ENCODE measurements at regions not wholly inside any gene's neighbourhood (a gene's known extent, or its start where the extent isn't known, plus 50 kb on each side); places are given as distances from the start of the nearest gene placed in this dataset.
A peak's percentile ranks its signal among the peaks of the same experiment; 100 is the strongest.

GRCh38 chr13:36516225-36516624 is 83.9 kb downstream of the CCNA1 start:
- no peak for TF ChIP-seq CTCF (IDR thresholded peaks at IDR 0.05; ENCODE audit: unreplicated experiment in 3 of 3)
- Mint-ChIP-seq H3K36me3 (ENCODE audit: low read depth) (no peaks in the 10 kb centered on the region), H3K27me3 (ENCODE audit: low read depth) (peaks cover 7% of the 10 kb centered on the region), H3K9me3 (no peaks in the 10 kb centered on the region), H3K27ac (no peak overlapping the region), H3K4me1 (no peaks in the 10 kb centered on the region), H3K4me3 (no peak overlapping the region)

GRCh38 chr13:36518707-36519106 is 86.4 kb downstream of the CCNA1 start:
- H3K9me3 Mint-ChIP-seq = peaks cover 3% of the 10 kb centered on the region
- no peak for TF ChIP-seq CTCF (IDR thresholded peaks at IDR 0.05; ENCODE audit: unreplicated experiment in 3 of 3)
- no peaks in the 10 kb centered on the region for H3K36me3 Mint-ChIP-seq (ENCODE audit: low read depth)
- H3K4me3 Mint-ChIP-seq = no peak overlapping the region
- no peaks in the 10 kb centered on the region for H3K4me1 Mint-ChIP-seq
- H3K27me3 Mint-ChIP-seq (ENCODE audit: low read depth) = peaks cover 7% of the 10 kb centered on the region
- H3K27ac Mint-ChIP-seq = no peak overlapping the region

- Mint-ChIP-seq H3K9me3 (peaks cover 3% of the 10 kb centered on the region), H3K36me3 (ENCODE audit: low read depth) (no peaks in the 10 kb centered on the region), H3K4me3 (no peak overlapping the region), H3K27me3 (ENCODE audit: low read depth) (peaks cover 6% of the 10 kb centered on the region), H3K27ac (no peak overlapping the region), H3K4me1 (no peaks in the 10 kb centered on the region)
- TF ChIP-seq CTCF (IDR thresholded peaks at IDR 0.05; ENCODE audit: unreplicated experiment in 3 of 3) = no peak
These were observed 87.1 kb downstream of the CCNA1 start for GRCh38 chr13:36519432-36519831.

DNA sequence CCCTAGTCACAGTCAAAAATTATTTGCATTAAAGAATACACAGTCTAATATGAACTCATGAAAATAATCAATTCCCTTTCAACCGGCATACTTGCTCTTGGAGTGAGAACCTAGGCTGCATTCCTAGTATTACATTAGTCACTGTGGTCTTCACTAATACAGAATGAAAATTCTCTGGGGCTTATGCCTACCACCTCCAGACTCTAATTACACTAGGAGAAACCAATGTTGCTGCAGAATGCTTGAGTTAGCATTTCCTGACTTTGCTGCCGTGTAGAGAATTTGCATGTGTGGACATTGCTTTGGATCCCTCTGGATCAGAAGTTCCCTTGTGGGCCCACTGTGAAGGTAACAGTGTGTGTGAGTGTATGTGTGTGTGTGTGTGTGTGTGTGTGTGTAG is 87.8 kb downstream of the CCNA1 start:
- TF ChIP-seq CTCF (IDR thresholded peaks at IDR 0.05; ENCODE audit: unreplicated experiment in 3 of 3) = no peak

GRCh38 chr13:36526897-36527296 is 94.6 kb downstream of the CCNA1 start:
- H3K4me3 Mint-ChIP-seq = no peak overlapping the region
- peak overlapping the region in 1 of 3 experiments; percentile 51 for H3K27ac Mint-ChIP-seq
- peaks cover 32% of the 10 kb centered on the region for H3K4me1 Mint-ChIP-seq
- TF ChIP-seq CTCF (IDR thresholded peaks at IDR 0.05; ENCODE audit: unreplicated experiment in 3 of 3) = no peak
- peaks cover 11% of the 10 kb centered on the region for H3K27me3 Mint-ChIP-seq (ENCODE audit: low read depth)
- no peaks in the 10 kb centered on the region for H3K36me3 Mint-ChIP-seq (ENCODE audit: low read depth)
- peaks cover 14% of the 10 kb centered on the region for H3K9me3 Mint-ChIP-seq

More for the DNA sequence above, 87.8 kb downstream of the CCNA1 start:
- Mint-ChIP-seq H3K4me1 (no peaks in the 10 kb centered on the region), H3K36me3 (ENCODE audit: low read depth) (no peaks in the 10 kb centered on the region), H3K27ac (no peak overlapping the region), H3K27me3 (ENCODE audit: low read depth) (peaks cover 4% of the 10 kb centered on the region), H3K9me3 (peaks cover 5% of the 10 kb centered on the region), H3K4me3 (no peak overlapping the region)

GRCh38 chr13:36528105-36528504 is 95.8 kb downstream of the CCNA1 start:
- peaks cover 11% of the 10 kb centered on the region for H3K27me3 Mint-ChIP-seq (ENCODE audit: low read depth)
- TF ChIP-seq CTCF (IDR thresholded peaks at IDR 0.05; ENCODE audit: unreplicated experiment in 3 of 3) = no peak
- H3K27ac Mint-ChIP-seq = no peak overlapping the region
- peaks cover 12% of the 10 kb centered on the region for H3K9me3 Mint-ChIP-seq
- H3K4me3 Mint-ChIP-seq = no peak overlapping the region
- H3K4me1 Mint-ChIP-seq = peaks cover 39% of the 10 kb centered on the region
- no peaks in the 10 kb centered on the region for H3K36me3 Mint-ChIP-seq (ENCODE audit: low read depth)

All from nephron (organoid).